Endodermal cell (in vitro differentiated cells): ENCODE measurements at regions not wholly inside any gene's neighbourhood (a gene's known extent, or its start where the extent isn't known, plus 50 kb on each side); places are given as distances from the start of the nearest gene placed in this dataset.

Source experiments
- DNase-seq: peaks from one replicate; pipeline ENCODE4 v3.0.0-alpha.2; 2017
- H3K27ac ChIP-seq: 2 replicates; pipeline ENCODE4 v1.5.1; 2013; ENCODE audit warnings: mild to moderate bottlenecking, low read depth, low read length, moderate library complexity
- H3K27me3 ChIP-seq: 2 replicates; pipeline ENCODE4 v1.6.1; 2013; ENCODE audit warnings: mild to moderate bottlenecking, low read length, moderate library complexity; ENCODE audit not compliant: insufficient read depth, control insufficient read depth, poor library complexity, severe bottlenecking
- H3K36me3 ChIP-seq: 2 replicates; pipeline ENCODE4 v1.7.0; 2013; ENCODE audit warnings: mild to moderate bottlenecking, low read length, moderate library complexity; ENCODE audit not compliant: control insufficient read depth, insufficient read depth
- H3K4me1 ChIP-seq: one replicate; pipeline ENCODE4 v1.7.0; 2013; ENCODE audit warnings: low read length; ENCODE audit not compliant: control insufficient read depth, insufficient read depth
- H3K4me3 ChIP-seq: 2 replicates; pipeline ENCODE4 v1.5.1; 2013; ENCODE audit warnings: mild to moderate bottlenecking, low read length, moderate library complexity
- H3K9ac ChIP-seq: 2 replicates; pipeline ENCODE4 v1.6.1; 2013; ENCODE audit warnings: mild to moderate bottlenecking, low read length, moderate library complexity; ENCODE audit not compliant: poor library complexity, severe bottlenecking; ENCODE audit errors: extremely low read depth
- H3K9me3 ChIP-seq: 2 replicates; pipeline ENCODE4 v1.6.1; 2013; ENCODE audit warnings: mild to moderate bottlenecking, low read length, moderate library complexity; ENCODE audit not compliant: control insufficient read depth
- H3K27ac Mint-ChIP-seq: 2 replicates; pipeline ENCODE4 v1.8.0; 2020; ENCODE audit warnings: mixed read lengths
- H3K27me3 Mint-ChIP-seq: 2 replicates; pipeline ENCODE4 v1.8.0; 2021; ENCODE audit warnings: mild to moderate bottlenecking, mixed read lengths; ENCODE audit not compliant: insufficient read depth
- H3K36me3 Mint-ChIP-seq: 2 replicates; pipeline ENCODE4 v1.8.0; 2020; ENCODE audit warnings: low read depth, mixed read lengths
- H3K4me1 Mint-ChIP-seq: 2 replicates; pipeline ENCODE4 v1.8.0; 2020; ENCODE audit warnings: mixed read lengths
- H3K4me3 Mint-ChIP-seq: 2 replicates; pipeline ENCODE4 v1.8.0; 2020; ENCODE audit warnings: mild to moderate bottlenecking, moderate library complexity, mixed read lengths
- H3K9me3 Mint-ChIP-seq: 2 replicates; pipeline ENCODE4 v1.8.0; 2020; ENCODE audit warnings: mild to moderate bottlenecking, mixed read lengths
- CTCF ChIP-seq: fragments of 200-600 bp; sonication (generic); conservative IDR thresholded peaks from 2 replicates; pipeline ENCODE4 v1.5.0; 2021; ENCODE audit warnings: antibody characterized with exemption, mild to moderate bottlenecking
- WGBS, 2 experiments: methylation state at CpG; one replicate each; pipeline versions ENCODE4 v1.1.5 to v1.1.7; 2013; ENCODE audit warnings: missing lambda C conversion rate in 2 of 2, mixed read lengths in 1 of 2; ENCODE audit not compliant: insufficient coverage in 1 of 2, insufficient read length in 1 of 2; 5-methylcytosine and 5-hydroxymethylcytosine counted together

- Histone ChIP-seq H3K27ac (no peak overlapping the region), H3K27me3 (no peaks in the 10 kb centered on the region), H3K4me1 (no peaks in the 10 kb centered on the region), H3K4me3 (no peak overlapping the region), H3K9ac (no peak overlapping the region), H3K36me3 (no peaks in the 10 kb centered on the region), H3K9me3 (no peaks in the 10 kb centered on the region)
- Mint-ChIP-seq H3K36me3 (no peaks in the 10 kb centered on the region), H3K4me1 (peaks cover 2% of the 10 kb centered on the region), H3K27ac (no peak overlapping the region), H3K27me3 (peaks cover 7% of the 10 kb centered on the region), H3K4me3 (no peak overlapping the region), H3K9me3 (no peaks in the 10 kb centered on the region)
- DNase-seq: no peak
- TF ChIP-seq CTCF: no peak
- 97 to 99% methylated on average over 16 to 17 of the region's 17 CpGs for WGBS, 2 experiments
Observed at GRCh38 chr22:48563966-48564330, 1263.7 kb downstream of the BRD1 start.

- no peak for DNase-seq
- no peak overlapping the region for H3K27ac ChIP-seq
- no peak overlapping the region for H3K4me3 Mint-ChIP-seq
- H3K4me3 ChIP-seq: no peak overlapping the region
- no peak for TF ChIP-seq CTCF
- H3K4me1 ChIP-seq: no peaks in the 10 kb centered on the region
- no peak overlapping the region for H3K27ac Mint-ChIP-seq
- no peaks in the 10 kb centered on the region for H3K36me3 ChIP-seq
- H3K9me3 Mint-ChIP-seq: no peaks in the 10 kb centered on the region
- H3K36me3 Mint-ChIP-seq: no peaks in the 10 kb centered on the region
- H3K27me3 ChIP-seq: no peaks in the 10 kb centered on the region
- H3K9ac ChIP-seq: no peak overlapping the region
- peaks cover 2% of the 10 kb centered on the region for H3K4me1 Mint-ChIP-seq
- 89 to 92% methylated on average over 6 to 30 of the region's 30 CpGs for WGBS, 2 experiments
- H3K27me3 Mint-ChIP-seq: peaks cover 5% of the 10 kb centered on the region
- no peaks in the 10 kb centered on the region for H3K9me3 ChIP-seq
Observed at GRCh38 chr22:48563118-48563965, 1264.3 kb downstream of the BRD1 start.

- TF ChIP-seq CTCF: no peak
- no peak overlapping the region for H3K9ac ChIP-seq
Observed at GRCh38 chr22:48561676-48562075, 1266.0 kb downstream of the BRD1 start.

More at GRCh38 chr22:48561676-48562075, 1266.0 kb downstream of the BRD1 start:
- no peak overlapping the region for H3K4me3 Mint-ChIP-seq
- DNase-seq: no peak
- no peaks in the 10 kb centered on the region for H3K4me1 Mint-ChIP-seq
- Histone ChIP-seq H3K4me1 (no peaks in the 10 kb centered on the region), H3K27me3 (no peaks in the 10 kb centered on the region), H3K9me3 (no peaks in the 10 kb centered on the region), H3K4me3 (no peak overlapping the region), H3K36me3 (no peaks in the 10 kb centered on the region), H3K27ac (no peak overlapping the region)
- no peaks in the 10 kb centered on the region for H3K9me3 Mint-ChIP-seq
- H3K36me3 Mint-ChIP-seq: no peaks in the 10 kb centered on the region
- no peak overlapping the region for H3K27ac Mint-ChIP-seq
- WGBS, 2 experiments: 81 to 95% methylated on average over 7 to 16 of the region's 16 CpGs
- peaks cover under 1% of the 10 kb centered on the region for H3K27me3 Mint-ChIP-seq
